IMR-90 (cell line): ENCODE measurements at regions not wholly inside any gene's neighbourhood (a gene's known extent, or its start where the extent isn't known, plus 50 kb on each side); places are given as distances from the start of the nearest gene placed in this dataset.

Experiments used
- CEBPB ChIP-seq: IDR thresholded peaks from 2 replicates; pipeline ENCODE4 v1.6.1; 2012; ENCODE audit warnings: low read depth, low read length, improper control_type of control experiment
- FOS ChIP-seq: fragments of 150-350 bp; IDR thresholded peaks from 2 replicates; pipeline ENCODE4 v1.6.1; 2016; ENCODE audit warnings: low read depth, low read length
- MXI1 ChIP-seq: IDR thresholded peaks from 2 replicates; pipeline ENCODE4 v1.6.1; 2012; ENCODE audit warnings: low read depth, mild to moderate bottlenecking, low read length, moderate library complexity, borderline replicate concordance
- POLR2A ChIP-seq: IDR thresholded peaks from 2 replicates; pipeline ENCODE4 v1.6.1; 2012; ENCODE audit warnings: mild to moderate bottlenecking, low read depth, low read length
- TF ChIP-seq, protein P1 (sequence below): conservative IDR thresholded peaks from 2 replicates; pipeline ENCODE4 v1.5.1; 2012; ENCODE audit warnings: mild to moderate bottlenecking, low read depth, low read length, improper control_type of control experiment
- TF ChIP-seq, protein P2 (sequence below): fragments of 150-350 bp; IDR thresholded peaks from 2 replicates; pipeline ENCODE4 v1.6.1; 2016; ENCODE audit warnings: low read depth, mild to moderate bottlenecking, low read length, moderate library complexity, borderline replicate concordance
- TF ChIP-seq, protein P3 (sequence below): fragments of 150-350 bp; IDR thresholded peaks from 2 replicates; pipeline ENCODE4 v1.6.1; 2017; ENCODE audit warnings: mild to moderate bottlenecking, antibody characterized with exemption, low read length, low read depth

DNA sequence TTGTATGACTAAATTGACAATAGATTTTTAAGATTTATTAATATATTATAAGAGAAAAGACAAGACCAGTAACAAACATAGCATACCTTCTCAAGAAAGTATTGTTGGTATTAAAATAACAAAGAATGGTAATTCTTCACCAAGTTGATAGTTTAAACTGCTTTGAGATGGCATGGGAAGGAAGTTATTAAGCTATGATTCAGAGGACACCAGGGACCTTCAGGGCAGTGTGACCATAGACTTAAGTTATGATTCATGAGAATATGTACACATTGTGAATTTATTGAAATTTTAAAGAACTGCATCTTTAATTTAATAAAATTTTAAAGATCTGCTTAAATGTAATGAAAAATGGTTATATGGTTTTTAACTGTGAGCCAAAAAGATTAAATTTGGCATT, 205.7 kb downstream of the DSEL start:
- TF ChIP-seq, protein P1, sequence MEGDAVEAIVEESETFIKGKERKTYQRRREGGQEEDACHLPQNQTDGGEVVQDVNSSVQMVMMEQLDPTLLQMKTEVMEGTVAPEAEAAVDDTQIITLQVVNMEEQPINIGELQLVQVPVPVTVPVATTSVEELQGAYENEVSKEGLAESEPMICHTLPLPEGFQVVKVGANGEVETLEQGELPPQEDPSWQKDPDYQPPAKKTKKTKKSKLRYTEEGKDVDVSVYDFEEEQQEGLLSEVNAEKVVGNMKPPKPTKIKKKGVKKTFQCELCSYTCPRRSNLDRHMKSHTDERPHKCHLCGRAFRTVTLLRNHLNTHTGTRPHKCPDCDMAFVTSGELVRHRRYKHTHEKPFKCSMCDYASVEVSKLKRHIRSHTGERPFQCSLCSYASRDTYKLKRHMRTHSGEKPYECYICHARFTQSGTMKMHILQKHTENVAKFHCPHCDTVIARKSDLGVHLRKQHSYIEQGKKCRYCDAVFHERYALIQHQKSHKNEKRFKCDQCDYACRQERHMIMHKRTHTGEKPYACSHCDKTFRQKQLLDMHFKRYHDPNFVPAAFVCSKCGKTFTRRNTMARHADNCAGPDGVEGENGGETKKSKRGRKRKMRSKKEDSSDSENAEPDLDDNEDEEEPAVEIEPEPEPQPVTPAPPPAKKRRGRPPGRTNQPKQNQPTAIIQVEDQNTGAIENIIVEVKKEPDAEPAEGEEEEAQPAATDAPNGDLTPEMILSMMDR: no peak
- TF ChIP-seq CEBPB (no peak), POLR2A (no peak), FOS (no peak), MXI1 (no peak)
- TF ChIP-seq, protein P2, sequence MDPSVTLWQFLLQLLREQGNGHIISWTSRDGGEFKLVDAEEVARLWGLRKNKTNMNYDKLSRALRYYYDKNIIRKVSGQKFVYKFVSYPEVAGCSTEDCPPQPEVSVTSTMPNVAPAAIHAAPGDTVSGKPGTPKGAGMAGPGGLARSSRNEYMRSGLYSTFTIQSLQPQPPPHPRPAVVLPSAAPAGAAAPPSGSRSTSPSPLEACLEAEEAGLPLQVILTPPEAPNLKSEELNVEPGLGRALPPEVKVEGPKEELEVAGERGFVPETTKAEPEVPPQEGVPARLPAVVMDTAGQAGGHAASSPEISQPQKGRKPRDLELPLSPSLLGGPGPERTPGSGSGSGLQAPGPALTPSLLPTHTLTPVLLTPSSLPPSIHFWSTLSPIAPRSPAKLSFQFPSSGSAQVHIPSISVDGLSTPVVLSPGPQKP: no peak
- TF ChIP-seq, protein P3, sequence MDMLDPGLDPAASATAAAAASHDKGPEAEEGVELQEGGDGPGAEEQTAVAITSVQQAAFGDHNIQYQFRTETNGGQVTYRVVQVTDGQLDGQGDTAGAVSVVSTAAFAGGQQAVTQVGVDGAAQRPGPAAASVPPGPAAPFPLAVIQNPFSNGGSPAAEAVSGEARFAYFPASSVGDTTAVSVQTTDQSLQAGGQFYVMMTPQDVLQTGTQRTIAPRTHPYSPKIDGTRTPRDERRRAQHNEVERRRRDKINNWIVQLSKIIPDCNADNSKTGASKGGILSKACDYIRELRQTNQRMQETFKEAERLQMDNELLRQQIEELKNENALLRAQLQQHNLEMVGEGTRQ: no peak
